H1 (cell line): ENCODE measurements at regions not wholly inside any gene's neighbourhood (a gene's known extent, or its start where the extent isn't known, plus 50 kb on each side); places are given as distances from the start of the nearest gene placed in this dataset.

Source experiments
- BRCA1 ChIP-seq: IDR thresholded peaks from 2 replicates; pipeline ENCODE4 v1.6.1; 2012; ENCODE audit warnings: low read depth, low read length, improper control_type of control experiment
- CTCF ChIP-seq, 3 experiments: IDR thresholded peaks; 1 replicate in 2 of 3; 2 replicates in 1 of 3; pipeline versions ENCODE4 v1.5.1 to v1.6.1; 2011; ENCODE audit warnings: low read length in 3 of 3, mild to moderate bottlenecking in 3 of 3, inconsistent platforms in 2 of 3, low read depth in 1 of 3, moderate library complexity in 1 of 3; ENCODE audit not compliant: insufficient read depth in 1 of 3; ENCODE audit errors: control extremely low read depth in 1 of 3
- FOSL1 ChIP-seq: IDR thresholded peaks from 2 replicates; pipeline ENCODE4 v1.6.1; 2011; ENCODE audit warnings: mild to moderate bottlenecking, low read depth, low read length, moderate library complexity; ENCODE audit not compliant: insufficient read depth
- JUN ChIP-seq: IDR thresholded peaks from 2 replicates; pipeline ENCODE4 v1.6.1; 2011; ENCODE audit warnings: low read depth, mild to moderate bottlenecking, improper control_type of control experiment, low read length
- PHF8 ChIP-seq: fragments of 200-600 bp; sonication (generic); conservative IDR thresholded peaks from 2 replicates; pipeline ENCODE4 v1.7.1; 2012; ENCODE audit warnings: low read depth, mild to moderate bottlenecking, inconsistent platforms, low read length, moderate library complexity
- POLR2A ChIP-seq, 2 experiments: IDR thresholded peaks; 1 replicate in 1 of 2; 2 replicates in 1 of 2; pipeline ENCODE4 v1.6.1; 2011; ENCODE audit warnings: low read depth in 2 of 2, low read length in 2 of 2, mild to moderate bottlenecking in 2 of 2; ENCODE audit errors: control extremely low read depth in 1 of 2
- SIN3A ChIP-seq, 2 experiments: IDR thresholded peaks in 1 of 2; conservative IDR thresholded peaks in 1 of 2; 2 replicates each; pipeline ENCODE4 v1.6.1; 2011 to 2012; ENCODE audit warnings: low read length in 2 of 2, improper control_type of control experiment in 1 of 2, low read depth in 1 of 2, mild to moderate bottlenecking in 1 of 2
- SUZ12 ChIP-seq: fragments of 200-600 bp; sonication (generic); IDR thresholded peaks from 2 replicates; pipeline ENCODE4 v1.6.1; 2012; ENCODE audit warnings: mild to moderate bottlenecking, inconsistent platforms, low read length, moderate library complexity, mixed read lengths
- USF2 ChIP-seq: IDR thresholded peaks from 2 replicates; pipeline ENCODE4 v1.6.1; 2011; ENCODE audit warnings: low read length, improper control_type of control experiment

GRCh38 chrX:33855251-33855650 lies 276.9 kb downstream of the FAM47A start:
- no peak for TF ChIP-seq CTCF (IDR thresholded peaks at IDR 0.05; ENCODE audit: control extremely low read depth in 1 of 3, insufficient read depth in 1 of 3, low read depth in 1 of 3, low read length in 3 of 3)
- no peak for TF ChIP-seq JUN
- TF ChIP-seq FOSL1, result no peak
- no peak for TF ChIP-seq BRCA1
- TF ChIP-seq POLR2A (IDR thresholded peaks at IDR 0.05; ENCODE audit: control extremely low read depth in 1 of 2, low read depth in 2 of 2, low read length in 2 of 2), result no peak
- no peak for TF ChIP-seq SIN3A (conservative IDR thresholded peaks at IDR 0.05 in 1 of 2, IDR thresholded peaks at IDR 0.05 in 1 of 2; ENCODE audit: low read depth in 1 of 2, low read length in 2 of 2)
- no peak for TF ChIP-seq USF2
- TF ChIP-seq PHF8, result no peak
- no peak for TF ChIP-seq SUZ12
